Tibial nerve (tissue), 4 donors: ENCODE measurements at regions not wholly inside any gene's neighbourhood (a gene's known extent, or its start where the extent isn't known, plus 50 kb on each side); places are given as distances from the start of the nearest gene placed in this dataset.

Experiments used
- DNase-seq, 2 donors: peaks; one replicate each; pipeline ENCODE4 v3.0.0-alpha.2; 2019; ENCODE audit warnings: low spot score in 2 of 2
- H3K27ac ChIP-seq, 4 donors: fragments of 200-600 bp; sonication (generic) in 3 of 4; one replicate each; pipeline ENCODE4 v1.5.1; 2017 to 2019; ENCODE audit warnings: mild to moderate bottlenecking in 1 of 4
- H3K27me3 ChIP-seq, 2 donors: fragments of 200-600 bp; sonication (generic) in 1 of 2; one replicate each; pipeline versions ENCODE4 v1.5.1 to v1.6.0; 2017 to 2019
- H3K36me3 ChIP-seq, 3 donors: fragments of 200-600 bp; sonication (generic); one replicate each; pipeline ENCODE4 v1.5.1; 2018 to 2019
- H3K4me1 ChIP-seq, 4 donors: fragments of 200-600 bp; sonication (generic) in 3 of 4; one replicate each; pipeline ENCODE4 v1.5.1; 2017 to 2019
- H3K4me3 ChIP-seq, 4 donors: fragments of 200-600 bp; sonication (generic) in 3 of 4; one replicate each; pipeline ENCODE4 v1.5.1; 2017 to 2019; ENCODE audit warnings: mild to moderate bottlenecking in 1 of 4, moderate library complexity in 1 of 4
- H3K9me3 ChIP-seq, 4 donors: fragments of 200-600 bp; sonication (generic) in 3 of 4; one replicate each; pipeline ENCODE4 v1.5.1; 2017 to 2019
- EP300 ChIP-seq, 2 donors: sonication (generic); formaldehyde crosslinking; IDR thresholded peaks; one replicate each; pipeline ENCODE4 v1.6.1; 2017; ENCODE audit warnings: antibody characterized with exemption in 2 of 2, mild to moderate bottlenecking in 1 of 2
- POLR2A ChIP-seq, 2 donors: fragments of 450-650 bp; IDR thresholded peaks; one replicate each; pipeline ENCODE4 v1.6.1; 2017; ENCODE audit warnings: antibody characterized with exemption in 2 of 2, mild to moderate bottlenecking in 2 of 2, moderate library complexity in 2 of 2
- WGBS, 2 donors: methylation state at CpG; one replicate each; pipeline ENCODE4 v1.1.5; 2018; 5-methylcytosine and 5-hydroxymethylcytosine counted together
- TF ChIP-seq, protein P1 (sequence below), 5 experiments: fragments of 200-600 bp in 3 of 5; fragments of 450-650 bp in 2 of 5; sonication (generic) in 3 of 5; IDR thresholded peaks; one replicate each; pipeline ENCODE4 v1.5.1; 2016 to 2019; ENCODE audit warnings: antibody characterized with exemption in 5 of 5, mild to moderate bottlenecking in 3 of 5, moderate library complexity in 2 of 5

DNA sequence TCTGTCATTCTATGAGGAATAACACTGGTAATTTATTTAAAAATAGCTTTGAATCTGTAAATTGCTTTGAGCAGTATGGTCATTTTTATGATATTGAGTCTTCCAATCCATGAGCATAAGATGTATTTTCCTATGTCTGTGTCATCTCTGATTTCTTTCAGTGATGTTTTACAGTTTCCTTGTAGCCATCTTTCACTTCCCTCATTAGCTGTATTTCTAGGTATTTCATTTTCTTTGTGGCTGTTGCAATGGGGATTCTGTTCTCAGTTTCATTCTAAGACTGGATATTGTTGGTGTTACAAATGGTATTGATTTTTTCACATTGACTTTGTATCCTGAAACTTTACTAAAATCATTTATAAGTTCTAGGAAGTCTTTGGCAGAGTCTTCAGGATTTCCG is 116.2 kb downstream of the DDX3Y start:
- Histone ChIP-seq H3K4me1 (no peaks in the 10 kb centered on the region), H3K27ac (no peak overlapping the region), H3K36me3 (no peaks in the 10 kb centered on the region), H3K9me3 (no peaks in the 10 kb centered on the region), H3K4me3 (no peak overlapping the region), H3K27me3 (no peaks in the 10 kb centered on the region)
- 91% methylated on average over 1 of the region's 1 CpG; no CpG with 5 or more reads in 1 of the 2 donors for WGBS, 2 donors
- TF ChIP-seq EP300 (IDR thresholded peaks at IDR 0.05) (no peak), POLR2A (IDR thresholded peaks at IDR 0.05) (no peak)
- TF ChIP-seq, protein P1, sequence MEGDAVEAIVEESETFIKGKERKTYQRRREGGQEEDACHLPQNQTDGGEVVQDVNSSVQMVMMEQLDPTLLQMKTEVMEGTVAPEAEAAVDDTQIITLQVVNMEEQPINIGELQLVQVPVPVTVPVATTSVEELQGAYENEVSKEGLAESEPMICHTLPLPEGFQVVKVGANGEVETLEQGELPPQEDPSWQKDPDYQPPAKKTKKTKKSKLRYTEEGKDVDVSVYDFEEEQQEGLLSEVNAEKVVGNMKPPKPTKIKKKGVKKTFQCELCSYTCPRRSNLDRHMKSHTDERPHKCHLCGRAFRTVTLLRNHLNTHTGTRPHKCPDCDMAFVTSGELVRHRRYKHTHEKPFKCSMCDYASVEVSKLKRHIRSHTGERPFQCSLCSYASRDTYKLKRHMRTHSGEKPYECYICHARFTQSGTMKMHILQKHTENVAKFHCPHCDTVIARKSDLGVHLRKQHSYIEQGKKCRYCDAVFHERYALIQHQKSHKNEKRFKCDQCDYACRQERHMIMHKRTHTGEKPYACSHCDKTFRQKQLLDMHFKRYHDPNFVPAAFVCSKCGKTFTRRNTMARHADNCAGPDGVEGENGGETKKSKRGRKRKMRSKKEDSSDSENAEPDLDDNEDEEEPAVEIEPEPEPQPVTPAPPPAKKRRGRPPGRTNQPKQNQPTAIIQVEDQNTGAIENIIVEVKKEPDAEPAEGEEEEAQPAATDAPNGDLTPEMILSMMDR (IDR thresholded peaks at IDR 0.05), result no peak
- DNase-seq, result no peak

DNA sequence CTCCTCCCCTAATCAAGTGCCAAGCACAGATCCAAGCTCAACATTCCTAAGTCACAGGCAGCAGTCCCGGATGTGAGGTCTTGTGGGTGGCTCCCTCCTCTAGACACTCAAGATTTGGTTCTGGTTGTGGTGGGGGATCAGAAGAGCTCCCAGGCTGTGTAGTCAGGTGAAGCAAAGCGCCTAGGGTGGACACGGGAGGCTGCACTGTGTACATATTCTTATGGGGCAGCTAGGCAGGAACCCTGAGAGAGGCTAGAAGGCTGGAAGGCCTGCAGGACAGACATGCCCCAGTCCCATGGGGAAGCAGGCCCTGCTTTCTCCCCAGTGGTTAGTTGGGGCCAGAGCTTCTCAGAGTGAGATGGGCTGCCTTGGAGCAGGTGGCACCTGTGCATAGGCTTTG is 118.9 kb downstream of the DDX3Y start:
- no peaks in the 10 kb centered on the region for H3K9me3 ChIP-seq
- no CpG with 5 or more reads among the region's 3 CpGs for WGBS, 2 donors
- H3K27me3 ChIP-seq, result no peaks in the 10 kb centered on the region
- no peak for TF ChIP-seq POLR2A (IDR thresholded peaks at IDR 0.05)
- no peak for TF ChIP-seq EP300 (IDR thresholded peaks at IDR 0.05)
- TF ChIP-seq, protein P1 (IDR thresholded peaks at IDR 0.05), result no peak
- H3K4me3 ChIP-seq, result no peak overlapping the region
- no peaks in the 10 kb centered on the region for H3K36me3 ChIP-seq
- H3K4me1 ChIP-seq, result no peaks in the 10 kb centered on the region
- H3K27ac ChIP-seq, result no peak overlapping the region
- DNase-seq, result no peak

DNA sequence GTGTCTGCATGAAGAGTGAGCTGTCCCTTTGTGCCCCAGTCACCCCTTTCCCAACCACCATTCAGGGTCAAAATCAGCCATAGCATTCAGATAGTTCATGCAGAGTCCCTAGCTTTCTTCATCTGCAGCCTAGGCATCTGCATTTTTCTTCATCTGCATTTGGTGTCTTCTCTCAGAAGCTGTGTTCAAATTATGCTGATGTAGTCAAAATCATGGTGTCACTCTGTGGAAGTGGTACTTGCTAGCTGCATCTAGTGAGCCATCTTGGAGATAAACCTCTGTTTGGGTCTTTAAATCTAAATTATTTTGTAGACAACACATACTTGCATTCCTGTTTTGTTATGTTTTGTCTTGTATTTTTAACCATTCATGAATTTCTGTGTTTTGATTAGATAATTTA is 119.8 kb downstream of the DDX3Y start:
- no peak for DNase-seq
- no peaks in the 10 kb centered on the region for H3K36me3 ChIP-seq
- H3K27ac ChIP-seq, result no peak overlapping the region
- H3K27me3 ChIP-seq, result no peaks in the 10 kb centered on the region
- H3K4me1 ChIP-seq, result no peaks in the 10 kb centered on the region
- no peaks in the 10 kb centered on the region for H3K9me3 ChIP-seq
- TF ChIP-seq, protein P1 (IDR thresholded peaks at IDR 0.05), result no peak
- no peak overlapping the region for H3K4me3 ChIP-seq

DNA sequence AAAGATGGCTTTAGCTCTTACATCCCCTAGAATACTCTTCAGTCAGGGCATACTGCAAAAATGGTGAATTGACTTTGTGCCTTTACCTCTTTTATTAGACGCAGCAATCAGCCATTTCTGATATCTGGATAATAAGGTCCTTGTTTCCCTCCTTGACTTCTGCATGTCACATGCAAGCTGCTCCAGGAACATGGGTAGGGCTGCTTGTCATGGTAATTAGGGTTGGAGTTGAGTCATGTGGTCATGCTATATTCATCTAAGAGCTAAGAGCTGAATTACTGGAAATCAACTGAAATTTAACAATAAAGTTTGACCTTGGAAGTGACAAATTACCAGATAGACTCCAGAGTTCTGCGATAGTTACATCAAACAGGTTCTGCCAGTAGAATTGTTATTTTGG is 122.2 kb downstream of the DDX3Y start:
- no peak overlapping the region for H3K27ac ChIP-seq
- 89% methylated on average over 2 of the region's 2 CpGs; no CpG with 5 or more reads in 1 of the 2 donors for WGBS, 2 donors
- no peak overlapping the region for H3K4me3 ChIP-seq
- no peaks in the 10 kb centered on the region for H3K27me3 ChIP-seq
- no peaks in the 10 kb centered on the region for H3K9me3 ChIP-seq
- DNase-seq, result no peak
- no peak for TF ChIP-seq EP300 (IDR thresholded peaks at IDR 0.05)
- TF ChIP-seq, protein P1 (IDR thresholded peaks at IDR 0.05), result no peak
- no peak for TF ChIP-seq POLR2A (IDR thresholded peaks at IDR 0.05)
- no peaks in the 10 kb centered on the region for H3K4me1 ChIP-seq
- H3K36me3 ChIP-seq, result no peaks in the 10 kb centered on the region

DNA sequence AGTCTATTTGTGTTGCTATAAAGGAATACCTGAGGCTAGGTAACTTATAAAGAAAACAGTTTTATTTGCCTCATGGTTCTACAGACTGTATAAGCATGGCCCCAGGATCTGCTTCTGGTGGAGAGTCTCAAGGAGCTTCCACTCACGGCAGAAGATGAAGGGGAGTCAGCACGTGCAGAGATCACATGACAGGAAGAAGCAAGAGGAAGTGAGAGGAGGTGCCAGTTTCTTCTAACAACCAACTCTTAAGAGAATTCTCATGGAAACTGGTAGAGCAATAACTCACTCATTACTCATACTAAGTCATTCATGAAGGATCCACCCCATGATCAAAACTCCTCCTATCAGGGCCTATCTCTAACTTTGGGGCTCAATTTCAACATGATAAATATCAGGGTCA is 135.6 kb downstream of the DDX3Y start:
- Histone ChIP-seq H3K4me3 (no peak overlapping the region), H3K9me3 (no peaks in the 10 kb centered on the region), H3K27ac (no peak overlapping the region), H3K4me1 (no peaks in the 10 kb centered on the region), H3K36me3 (no peaks in the 10 kb centered on the region), H3K27me3 (no peaks in the 10 kb centered on the region)
- 39% methylated on average over 2 of the region's 2 CpGs; no CpG with 5 or more reads in 1 of the 2 donors for WGBS, 2 donors
- DNase-seq, result no peak
- TF ChIP-seq EP300 (IDR thresholded peaks at IDR 0.05) (no peak), POLR2A (IDR thresholded peaks at IDR 0.05) (no peak)
- TF ChIP-seq, protein P1 (IDR thresholded peaks at IDR 0.05), result no peak
